HEK293 (cell line): ENCODE measurements at regions not wholly inside any gene's neighbourhood (a gene's known extent, or its start where the extent isn't known, plus 50 kb on each side); places are given as distances from the start of the nearest gene placed in this dataset.

ENCODE experiments used
- CTCF ChIA-PET: fragments of 350-600 bp; formaldehyde crosslinking; extraction: SDS; loops from one replicate; lab custom pipeline; 2021; ENCODE audit warnings: antibody characterized with exemption; lab: Yijun Ruan, JAX
- POLR2A ChIA-PET: fragments of 300-600 bp; formaldehyde crosslinking; extraction: SDS; loops from one replicate; lab custom pipeline; 2020; ENCODE audit warnings: antibody characterized with exemption, inconsistent platforms; lab: Yijun Ruan, JAX
- H3K27ac ChIP-seq: fragments of 200-500 bp; sonication (Bioruptor generic); 2 replicates; pipeline ENCODE4 v1.5.1; 2014; ENCODE audit warnings: low read depth, low read length, control low read depth, inconsistent platforms; ENCODE audit errors: extremely low read depth
- H3K36me3 ChIP-seq, 2 experiments: fragments of 200-500 bp in 1 of 2; sonication (Bioruptor generic) in 1 of 2; 1 replicate in 1 of 2; 2 replicates in 1 of 2; pipeline ENCODE4 v1.5.1; 2014 to 2017; ENCODE audit warnings: inconsistent platforms in 2 of 2, low read length in 2 of 2; ENCODE audit not compliant: control insufficient read depth in 2 of 2, insufficient read depth in 1 of 2
- H3K4me1 ChIP-seq: fragments of 200-500 bp; sonication (Bioruptor generic); 2 replicates; pipeline ENCODE4 v1.5.1; 2014; ENCODE audit warnings: mild to moderate bottlenecking, low read length, inconsistent platforms; ENCODE audit not compliant: control insufficient read depth, insufficient read depth
- H3K4me3 ChIP-seq: 2 replicates; pipeline ENCODE4 v1.5.1; 2011; ENCODE audit warnings: low read depth, mild to moderate bottlenecking, control low read depth, low read length, moderate library complexity
- H3K9me3 ChIP-seq: fragments of 200-500 bp; sonication (Bioruptor generic); 2 replicates; pipeline ENCODE4 v1.5.1; 2014; ENCODE audit warnings: low read depth, low read length, inconsistent platforms; ENCODE audit not compliant: control insufficient read depth, insufficient read depth
- BCL11A ChIP-seq: fragments of 450-650 bp; formaldehyde crosslinking; IDR thresholded peaks from 2 replicates; pipeline ENCODE4 v1.5.1; 2016; ENCODE audit warnings: low read depth, missing biosample characterization, missing genetic modification characterization
- BCL11B ChIP-seq: fragments of 450-650 bp; formaldehyde crosslinking; IDR thresholded peaks from 2 replicates; pipeline ENCODE4 v1.5.1; 2016; ENCODE audit warnings: low read depth, missing biosample characterization, missing genetic modification characterization
- KLF8 ChIP-seq: fragments of 450-650 bp; formaldehyde crosslinking; IDR thresholded peaks from 2 replicates; pipeline ENCODE4 v1.5.1; 2016; ENCODE audit warnings: missing biosample characterization, missing genetic modification characterization
- SALL2 ChIP-seq: fragments of 450-650 bp; formaldehyde crosslinking; IDR thresholded peaks from 2 replicates; pipeline ENCODE4 v1.5.0; 2017; ENCODE audit warnings: missing biosample characterization, mild to moderate bottlenecking, missing genetic modification characterization, borderline replicate concordance
- ZFP3 ChIP-seq: fragments of 450-650 bp; formaldehyde crosslinking; IDR thresholded peaks from 2 replicates; pipeline ENCODE4 v1.5.1; 2016; ENCODE audit warnings: low read depth, missing biosample characterization, missing genetic modification characterization
- ZNF112 ChIP-seq: fragments of 450-650 bp; formaldehyde crosslinking; IDR thresholded peaks from 2 replicates; pipeline ENCODE4 v1.5.0; 2017; ENCODE audit warnings: missing biosample characterization, missing genetic modification characterization
- ZNF221 ChIP-seq: fragments of 450-650 bp; formaldehyde crosslinking; IDR thresholded peaks from 2 replicates; pipeline ENCODE4 v1.5.1; 2017; ENCODE audit warnings: missing biosample characterization, missing genetic modification characterization, borderline replicate concordance
- ZNF223 ChIP-seq: fragments of 450-650 bp; formaldehyde crosslinking; IDR thresholded peaks from 2 replicates; pipeline ENCODE4 v1.5.1; 2016; ENCODE audit warnings: missing biosample characterization, missing genetic modification characterization
- ZNF274 ChIP-seq, 2 experiments: fragments of 200-500 bp in 1 of 2; fragments of 450-650 bp in 1 of 2; sonication (Bioruptor generic) in 1 of 2; formaldehyde crosslinking in 1 of 2; IDR thresholded peaks; 2 replicates each; pipeline versions ENCODE4 v1.5.1 to v1.6.1; 2014 to 2016; ENCODE audit warnings: borderline replicate concordance in 1 of 2, inconsistent platforms in 1 of 2, low read length in 1 of 2, missing biosample characterization in 1 of 2, missing genetic modification characterization in 1 of 2
- ZNF341 ChIP-seq: fragments of 450-650 bp; formaldehyde crosslinking; IDR thresholded peaks from 2 replicates; pipeline ENCODE4; 2016; ENCODE audit warnings: low read depth, missing biosample characterization, missing genetic modification characterization
- ZNF426 ChIP-seq: fragments of 450-650 bp; formaldehyde crosslinking; IDR thresholded peaks from 2 replicates; pipeline ENCODE4 v1.5.1; 2017; ENCODE audit warnings: missing biosample characterization, missing genetic modification characterization, mild to moderate bottlenecking, inconsistent platforms, moderate library complexity
- ZNF571 ChIP-seq: fragments of 450-650 bp; formaldehyde crosslinking; IDR thresholded peaks from 2 replicates; pipeline ENCODE4 v1.5.0; 2017; ENCODE audit warnings: missing biosample characterization, missing genetic modification characterization
- ZNF664 ChIP-seq: fragments of 450-650 bp; formaldehyde crosslinking; IDR thresholded peaks from 2 replicates; pipeline ENCODE4 v1.5.1; 2016; ENCODE audit warnings: missing biosample characterization, missing genetic modification characterization
- ZNF707 ChIP-seq: fragments of 450-650 bp; formaldehyde crosslinking; IDR thresholded peaks from 2 replicates; pipeline ENCODE4 v1.5.1; 2016; ENCODE audit warnings: missing biosample characterization, missing genetic modification characterization
- ZNF792 ChIP-seq: fragments of 450-650 bp; formaldehyde crosslinking; IDR thresholded peaks from 2 replicates; pipeline ENCODE4 v1.5.1; 2016; ENCODE audit warnings: missing biosample characterization, missing genetic modification characterization
- TF ChIP-seq, protein P1 (sequence below): IDR thresholded peaks from 2 replicates; pipeline ENCODE4 v1.6.1; 2011; ENCODE audit warnings: mild to moderate bottlenecking, low read depth, low read length, borderline replicate concordance
- TF ChIP-seq, protein P2 (sequence below): fragments of 450-650 bp; formaldehyde crosslinking; IDR thresholded peaks from 2 replicates; pipeline ENCODE4 v1.5.1; 2016; ENCODE audit warnings: missing biosample characterization, missing genetic modification characterization
- TF ChIP-seq, protein P3 (sequence below): fragments of 450-650 bp; formaldehyde crosslinking; IDR thresholded peaks from 2 replicates; pipeline ENCODE4 v1.5.1; 2016; ENCODE audit warnings: missing biosample characterization, missing genetic modification characterization
- TF ChIP-seq, protein P4 (sequence below): fragments of 450-650 bp; formaldehyde crosslinking; IDR thresholded peaks from 2 replicates; pipeline ENCODE4 v1.5.1; 2016; ENCODE audit warnings: missing biosample characterization, missing genetic modification characterization
- TF ChIP-seq, protein P5 (sequence below): fragments of 450-650 bp; IDR thresholded peaks from 2 replicates; pipeline ENCODE4 v1.5.1; 2018; ENCODE audit warnings: missing biosample characterization, mild to moderate bottlenecking, missing genetic modification characterization
- TF ChIP-seq, protein P6 (sequence below): fragments of 450-650 bp; formaldehyde crosslinking; IDR thresholded peaks from 2 replicates; pipeline ENCODE4 v1.5.1; 2016; ENCODE audit warnings: missing biosample characterization, missing genetic modification characterization
- TF ChIP-seq, protein P7 (sequence below): fragments of 450-650 bp; formaldehyde crosslinking; IDR thresholded peaks from 2 replicates; pipeline ENCODE4 v1.5.1; 2016; ENCODE audit warnings: missing biosample characterization, missing genetic modification characterization

DNA sequence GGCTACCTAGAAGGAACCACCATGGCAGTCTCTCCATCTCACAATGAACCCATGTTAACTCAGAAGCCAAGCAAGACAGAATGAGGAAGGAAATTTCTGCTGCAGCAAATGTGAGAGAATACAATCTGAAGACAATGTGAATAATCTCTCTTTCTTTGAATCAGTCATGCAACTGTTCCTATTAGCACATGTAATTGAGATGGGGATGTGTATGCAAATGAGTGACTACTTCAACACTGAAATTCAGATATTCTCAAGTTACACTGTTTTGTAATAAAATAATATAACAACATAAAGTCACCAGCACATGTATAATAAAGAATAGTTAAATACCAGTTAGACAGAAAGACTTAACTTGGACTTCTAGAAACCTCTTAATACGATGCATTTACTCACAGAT, 1200.6 kb upstream of the PIK3C3 start (continued):
- TF ChIP-seq ZNF707 (tag by site-specific recombination) (no peak), ZNF664 (tag by site-specific recombination) (no peak), ZNF221 (tag by site-specific recombination) (no peak), BCL11A (no peak), ZNF571 (tag by site-specific recombination) (no peak)
- TF ChIP-seq, protein P1, sequence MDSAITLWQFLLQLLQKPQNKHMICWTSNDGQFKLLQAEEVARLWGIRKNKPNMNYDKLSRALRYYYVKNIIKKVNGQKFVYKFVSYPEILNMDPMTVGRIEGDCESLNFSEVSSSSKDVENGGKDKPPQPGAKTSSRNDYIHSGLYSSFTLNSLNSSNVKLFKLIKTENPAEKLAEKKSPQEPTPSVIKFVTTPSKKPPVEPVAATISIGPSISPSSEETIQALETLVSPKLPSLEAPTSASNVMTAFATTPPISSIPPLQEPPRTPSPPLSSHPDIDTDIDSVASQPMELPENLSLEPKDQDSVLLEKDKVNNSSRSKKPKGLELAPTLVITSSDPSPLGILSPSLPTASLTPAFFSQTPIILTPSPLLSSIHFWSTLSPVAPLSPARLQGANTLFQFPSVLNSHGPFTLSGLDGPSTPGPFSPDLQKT = no peak
- TF ChIP-seq, protein P2, sequence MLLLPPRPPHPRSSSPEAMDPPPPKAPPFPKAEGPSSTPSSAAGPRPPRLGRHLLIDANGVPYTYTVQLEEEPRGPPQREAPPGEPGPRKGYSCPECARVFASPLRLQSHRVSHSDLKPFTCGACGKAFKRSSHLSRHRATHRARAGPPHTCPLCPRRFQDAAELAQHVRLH (tag by site-specific recombination) = no peak

DNA sequence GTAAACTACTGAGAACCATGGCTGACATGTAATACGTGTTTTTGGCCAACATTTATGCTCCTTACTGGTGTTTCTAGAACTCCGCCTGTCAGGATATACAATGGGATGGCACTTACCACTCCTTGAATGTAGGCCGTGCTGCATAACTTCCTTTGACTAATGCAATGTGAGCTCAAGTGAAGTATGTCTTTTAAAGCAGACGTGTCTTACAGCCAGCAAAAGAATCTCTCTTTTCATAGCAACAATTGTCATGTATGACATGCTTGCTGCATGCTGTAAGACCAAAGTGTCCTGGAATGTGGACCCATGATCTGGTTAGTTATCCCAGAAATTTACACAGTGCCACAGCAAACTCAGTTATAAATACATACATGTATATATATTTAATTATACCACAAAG, 1202.7 kb upstream of the PIK3C3 start:
- ChIA-PET CTCF (no interaction called here), POLR2A (no interaction called here)
- Histone ChIP-seq H3K36me3 (no peaks in the 10 kb centered on the region), H3K9me3 (no peaks in the 10 kb centered on the region), H3K4me1 (no peaks in the 10 kb centered on the region), H3K27ac (no peak overlapping the region), H3K4me3 (no peak overlapping the region)
- TF ChIP-seq BCL11B (tag by site-specific recombination) (no peak), ZNF792 (no peak), ZFP3 (tag by site-specific recombination) (no peak)
- TF ChIP-seq, protein P3, sequence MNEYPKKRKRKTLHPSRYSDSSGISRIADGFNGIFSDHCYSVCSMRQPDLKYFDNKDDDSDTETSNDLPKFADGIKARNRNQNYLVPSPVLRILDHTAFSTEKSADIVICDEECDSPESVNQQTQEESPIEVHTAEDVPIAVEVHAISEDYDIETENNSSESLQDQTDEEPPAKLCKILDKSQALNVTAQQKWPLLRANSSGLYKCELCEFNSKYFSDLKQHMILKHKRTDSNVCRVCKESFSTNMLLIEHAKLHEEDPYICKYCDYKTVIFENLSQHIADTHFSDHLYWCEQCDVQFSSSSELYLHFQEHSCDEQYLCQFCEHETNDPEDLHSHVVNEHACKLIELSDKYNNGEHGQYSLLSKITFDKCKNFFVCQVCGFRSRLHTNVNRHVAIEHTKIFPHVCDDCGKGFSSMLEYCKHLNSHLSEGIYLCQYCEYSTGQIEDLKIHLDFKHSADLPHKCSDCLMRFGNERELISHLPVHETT (tag by site-specific recombination) = no peak

DNA sequence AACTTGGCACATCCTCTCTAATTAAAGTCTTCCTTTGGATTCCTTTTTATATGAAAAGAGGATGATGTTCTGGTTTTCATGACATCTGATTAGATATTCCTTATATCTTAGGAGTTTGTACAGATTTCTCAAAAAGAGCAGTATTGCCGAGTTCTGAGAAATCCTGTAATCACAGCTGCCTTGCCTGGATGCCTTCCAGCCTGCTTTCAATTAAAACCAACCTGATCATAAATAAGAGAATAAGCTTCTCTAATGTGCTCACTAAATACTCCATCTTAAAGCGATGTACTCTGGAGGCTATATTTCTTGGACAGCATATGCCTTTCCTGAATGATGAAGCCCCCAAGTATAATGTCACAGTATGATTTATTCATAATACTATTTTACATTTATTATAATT, 1203.8 kb upstream of the PIK3C3 start:
- H3K4me3 ChIP-seq = no peak overlapping the region
- TF ChIP-seq ZNF112 (tag by site-specific recombination) = no peak
- TF ChIP-seq ZNF223 (tag by site-specific recombination) = no peak
- TF ChIP-seq, protein P4, sequence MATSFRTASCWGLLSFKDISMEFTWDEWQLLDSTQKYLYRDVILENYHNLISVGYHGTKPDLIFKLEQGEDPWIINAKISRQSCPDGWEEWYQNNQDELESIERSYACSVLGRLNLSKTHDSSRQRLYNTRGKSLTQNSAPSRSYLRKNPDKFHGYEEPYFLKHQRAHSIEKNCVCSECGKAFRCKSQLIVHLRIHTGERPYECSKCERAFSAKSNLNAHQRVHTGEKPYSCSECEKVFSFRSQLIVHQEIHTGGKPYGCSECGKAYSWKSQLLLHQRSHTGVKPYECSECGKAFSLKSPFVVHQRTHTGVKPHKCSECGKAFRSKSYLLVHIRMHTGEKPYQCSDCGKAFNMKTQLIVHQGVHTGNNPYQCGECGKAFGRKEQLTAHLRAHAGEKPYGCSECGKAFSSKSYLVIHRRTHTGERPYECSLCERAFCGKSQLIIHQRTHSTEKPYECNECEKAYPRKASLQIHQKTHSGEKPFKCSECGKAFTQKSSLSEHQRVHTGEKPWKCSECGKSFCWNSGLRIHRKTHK (tag by site-specific recombination) = no peak
- TF ChIP-seq, protein P5, sequence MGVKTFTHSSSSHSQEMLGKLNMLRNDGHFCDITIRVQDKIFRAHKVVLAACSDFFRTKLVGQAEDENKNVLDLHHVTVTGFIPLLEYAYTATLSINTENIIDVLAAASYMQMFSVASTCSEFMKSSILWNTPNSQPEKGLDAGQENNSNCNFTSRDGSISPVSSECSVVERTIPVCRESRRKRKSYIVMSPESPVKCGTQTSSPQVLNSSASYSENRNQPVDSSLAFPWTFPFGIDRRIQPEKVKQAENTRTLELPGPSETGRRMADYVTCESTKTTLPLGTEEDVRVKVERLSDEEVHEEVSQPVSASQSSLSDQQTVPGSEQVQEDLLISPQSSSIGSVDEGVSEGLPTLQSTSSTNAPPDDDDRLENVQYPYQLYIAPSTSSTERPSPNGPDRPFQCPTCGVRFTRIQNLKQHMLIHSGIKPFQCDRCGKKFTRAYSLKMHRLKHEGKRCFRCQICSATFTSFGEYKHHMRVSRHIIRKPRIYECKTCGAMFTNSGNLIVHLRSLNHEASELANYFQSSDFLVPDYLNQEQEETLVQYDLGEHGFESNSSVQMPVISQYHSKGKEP (tag by site-specific recombination) = no peak
- TF ChIP-seq ZNF426 (tag by site-specific recombination) = no peak
- TF ChIP-seq, protein P6, sequence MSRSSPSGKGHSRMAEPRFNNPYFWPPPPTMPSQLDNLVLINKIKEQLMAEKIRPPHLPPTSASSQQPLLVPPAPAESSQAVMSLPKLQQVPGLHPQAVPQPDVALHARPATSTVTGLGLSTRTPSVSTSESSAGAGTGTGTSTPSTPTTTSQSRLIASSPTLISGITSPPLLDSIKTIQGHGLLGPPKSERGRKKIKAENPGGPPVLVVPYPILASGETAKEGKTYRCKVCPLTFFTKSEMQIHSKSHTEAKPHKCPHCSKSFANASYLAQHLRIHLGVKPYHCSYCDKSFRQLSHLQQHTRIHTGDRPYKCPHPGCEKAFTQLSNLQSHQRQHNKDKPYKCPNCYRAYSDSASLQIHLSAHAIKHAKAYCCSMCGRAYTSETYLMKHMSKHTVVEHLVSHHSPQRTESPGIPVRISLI (tag by site-specific recombination) = no peak
- TF ChIP-seq, protein P7, sequence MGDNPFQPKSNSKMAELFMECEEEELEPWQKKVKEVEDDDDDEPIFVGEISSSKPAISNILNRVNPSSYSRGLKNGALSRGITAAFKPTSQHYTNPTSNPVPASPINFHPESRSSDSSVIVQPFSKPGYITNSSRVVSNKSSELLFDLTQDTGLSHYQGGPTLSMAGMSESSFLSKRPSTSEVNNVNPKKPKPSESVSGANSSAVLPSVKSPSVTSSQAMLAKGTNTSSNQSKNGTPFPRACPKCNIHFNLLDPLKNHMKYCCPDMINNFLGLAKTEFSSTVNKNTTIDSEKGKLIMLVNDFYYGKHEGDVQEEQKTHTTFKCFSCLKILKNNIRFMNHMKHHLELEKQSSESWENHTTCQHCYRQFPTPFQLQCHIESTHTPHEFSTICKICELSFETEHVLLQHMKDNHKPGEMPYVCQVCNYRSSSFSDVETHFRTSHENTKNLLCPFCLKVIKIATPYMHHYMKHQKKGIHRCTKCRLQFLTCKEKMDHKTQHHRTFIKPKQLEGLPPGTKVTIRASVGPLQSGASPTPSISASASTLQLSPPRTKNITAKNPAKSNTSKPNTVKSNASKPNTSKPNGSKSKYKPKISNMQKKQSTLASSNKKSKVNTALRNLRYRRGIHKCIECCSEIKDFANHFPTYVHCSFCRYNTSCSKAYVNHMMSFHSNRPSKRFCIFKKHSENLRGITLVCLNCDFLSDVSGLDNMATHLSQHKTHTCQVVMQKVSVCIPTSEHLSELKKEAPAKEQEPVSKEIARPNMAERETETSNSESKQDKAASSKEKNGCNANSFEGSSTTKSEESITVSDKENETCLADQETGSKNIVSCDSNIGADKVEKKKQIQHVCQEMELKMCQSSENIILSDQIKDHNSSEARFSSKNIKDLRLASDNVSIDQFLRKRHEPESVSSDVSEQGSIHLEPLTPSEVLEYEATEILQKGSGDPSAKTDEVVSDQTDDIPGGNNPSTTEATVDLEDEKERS = no peak
- no peak for TF ChIP-seq SALL2 (tag by site-specific recombination)
- no peak for TF ChIP-seq ZNF341 (tag by site-specific recombination)
- TF ChIP-seq KLF8 = no peak
- TF ChIP-seq ZNF274 (IDR thresholded peaks at IDR 0.05; ENCODE audit: low read length) = no peak
- no peak for TF ChIP-seq ZNF274 (tag by site-specific recombination; IDR thresholded peaks at IDR 0.05; ENCODE audit: borderline replicate concordance)
- POLR2A ChIA-PET = no interaction called here
- H3K9me3 ChIP-seq = no peaks in the 10 kb centered on the region
- CTCF ChIA-PET = no interaction called here
- no peaks in the 10 kb centered on the region for H3K36me3 ChIP-seq
- no peaks in the 10 kb centered on the region for H3K4me1 ChIP-seq
- H3K27ac ChIP-seq = no peak overlapping the region
